Activated CD4-positive, alpha-beta T cell treated with anti-CD3 and anti-CD28 coated beads for 36 hours (primary cell): ENCODE measurements at regions not wholly inside any gene's neighbourhood (a gene's known extent, or its start where the extent isn't known, plus 50 kb on each side); places are given as distances from the start of the nearest gene placed in this dataset.

Source experiments
- ATAC-seq: fragments of 200-7000 bp; cut with Tn5 transposase; one replicate; pipeline ENCODE4 v1.10.0; 2021; ENCODE audit warnings: mild to moderate bottlenecking, moderate library complexity
- CTCF ChIA-PET: fragments of 350-600 bp; sonication (Branson Sonifier 250); formaldehyde crosslinking; loops from one replicate; lab custom pipeline; 2021; ENCODE audit warnings: antibody characterized with exemption; lab: Charles Lee
- POLR2A ChIA-PET: fragments of 350-600 bp; sonication (Branson Sonifier 250); formaldehyde crosslinking; loops from one replicate; lab custom pipeline; 2021; ENCODE audit warnings: antibody characterized with exemption, inconsistent platforms; lab: Charles Lee
- DNase-seq: peaks from one replicate; pipeline ENCODE4 v3.0.0-alpha.2; 2020
- H3K27ac Mint-ChIP-seq: one replicate; pipeline ENCODE4 v1.8.0; 2021; ENCODE audit warnings: mixed read lengths
- H3K27me3 Mint-ChIP-seq: one replicate; pipeline ENCODE4 v1.8.0; 2021; ENCODE audit warnings: mixed read lengths
- H3K36me3 Mint-ChIP-seq: one replicate; pipeline ENCODE4 v1.8.0; 2021; ENCODE audit warnings: low read depth, mixed read lengths
- H3K4me1 Mint-ChIP-seq: one replicate; pipeline ENCODE4 v1.8.0; 2021; ENCODE audit warnings: mixed read lengths
- H3K4me3 Mint-ChIP-seq: one replicate; pipeline ENCODE4 v1.8.0; 2021; ENCODE audit warnings: mild to moderate bottlenecking, moderate library complexity, mixed read lengths
- H3K9me3 Mint-ChIP-seq: one replicate; pipeline ENCODE4 v1.8.0; 2021; ENCODE audit warnings: low read depth, mixed read lengths
- intact Hi-C, 2 experiments: fragments of 100-400 bp; cut with DNase I in 1 of 2; cut with micrococcal nuclease in 1 of 2; formaldehyde crosslinking; loops; one replicate each; pipeline versions ENCODE4 v1.14.2 to v1.15.1; 2022 to 2024; cut with DNase I, micrococcal nuclease

- ChIA-PET CTCF (no interaction called here), POLR2A (no interaction called here)
- no peak for DNase-seq
- H3K4me1 Mint-ChIP-seq, result no peaks in the 10 kb centered on the region
- peaks cover 5% of the 10 kb centered on the region for H3K9me3 Mint-ChIP-seq
- no peak overlapping the region for H3K27ac Mint-ChIP-seq
- no peak overlapping the region for H3K4me3 Mint-ChIP-seq
- intact Hi-C loops, result no loop called here
- ATAC-seq, result no peak
- H3K36me3 Mint-ChIP-seq, result no peaks in the 10 kb centered on the region
- H3K27me3 Mint-ChIP-seq, result no peaks in the 10 kb centered on the region
Observed at GRCh38 chr2:139228276-139228675, 448.1 kb upstream of the NXPH2 start.

DNA sequence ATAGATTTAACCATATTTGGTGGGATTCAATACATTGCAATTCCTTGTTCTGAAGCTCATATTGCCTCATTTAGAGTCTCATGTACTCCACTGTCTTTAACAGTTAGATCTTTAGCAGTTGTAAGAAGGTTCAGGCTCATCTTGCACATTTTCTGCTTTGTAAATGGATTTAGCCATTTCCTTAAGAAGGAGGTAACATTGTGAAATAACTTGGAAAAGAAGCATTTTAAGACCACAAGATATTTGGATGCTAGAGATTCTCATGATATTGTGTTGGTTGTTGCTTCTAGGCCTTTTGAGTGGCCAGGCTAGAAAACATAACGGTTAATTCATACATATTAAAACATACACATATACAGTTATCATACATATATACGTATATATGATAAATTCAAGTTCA, 445.8 kb upstream of the NXPH2 start:
- no peak for ATAC-seq
- no peak for DNase-seq
- no peaks in the 10 kb centered on the region for H3K27me3 Mint-ChIP-seq
- no peaks in the 10 kb centered on the region for H3K36me3 Mint-ChIP-seq
- no peak overlapping the region for H3K27ac Mint-ChIP-seq
- ChIA-PET POLR2A (no interaction called here), CTCF (no interaction called here)
- peaks cover 5% of the 10 kb centered on the region for H3K9me3 Mint-ChIP-seq
- H3K4me1 Mint-ChIP-seq, result no peaks in the 10 kb centered on the region
- no peak overlapping the region for H3K4me3 Mint-ChIP-seq
- intact Hi-C loops, result no loop called here

DNA sequence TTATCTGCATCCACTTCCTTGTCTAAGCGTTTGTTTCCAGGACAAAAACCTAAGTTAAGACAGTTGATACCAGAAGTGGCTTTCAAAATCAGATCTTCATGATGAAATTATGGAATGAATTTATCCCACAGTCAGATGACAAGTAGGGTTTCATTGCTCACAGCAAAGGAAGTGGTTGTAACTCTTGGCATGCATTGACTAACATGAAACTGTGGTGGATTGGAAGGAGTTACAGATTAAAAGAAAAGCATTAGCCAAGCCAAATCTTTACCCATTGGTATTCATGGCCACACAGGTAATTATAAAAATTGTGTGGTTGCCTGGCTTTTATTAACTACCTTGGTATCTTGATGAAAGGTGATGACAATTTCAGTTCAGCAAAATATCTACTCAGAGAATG, 438.0 kb upstream of the NXPH2 start:
- ChIA-PET CTCF (no interaction called here), POLR2A (no interaction called here)
- H3K27ac Mint-ChIP-seq, result no peak overlapping the region
- H3K36me3 Mint-ChIP-seq, result no peaks in the 10 kb centered on the region
- H3K4me3 Mint-ChIP-seq, result no peak overlapping the region
- H3K4me1 Mint-ChIP-seq, result no peaks in the 10 kb centered on the region
- intact Hi-C loops, result no loop called here
- no peak for DNase-seq
- ATAC-seq, result no peak
- H3K9me3 Mint-ChIP-seq, result peaks cover 23% of the 10 kb centered on the region
- no peaks in the 10 kb centered on the region for H3K27me3 Mint-ChIP-seq

DNA sequence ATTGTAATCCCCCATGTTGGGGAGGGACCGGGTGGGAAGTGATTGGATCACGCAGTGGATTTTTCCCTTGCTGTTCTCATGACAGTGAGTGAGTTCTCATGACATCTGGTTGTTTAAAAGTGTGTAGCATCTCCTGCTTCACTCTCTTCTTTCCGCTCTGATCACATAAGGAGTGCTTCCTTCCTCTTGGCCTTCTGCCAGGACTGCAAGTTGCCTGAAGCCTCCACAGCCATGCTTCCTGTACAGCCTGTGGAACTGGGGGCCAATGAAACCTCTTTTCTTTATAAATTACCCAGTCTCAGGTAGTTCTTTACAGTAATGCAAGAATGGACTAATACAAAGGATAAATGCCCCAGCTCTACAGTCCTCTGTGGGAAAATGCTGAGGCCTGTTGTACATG, 437.5 kb upstream of the NXPH2 start:
- DNase-seq (no peak), ATAC-seq (no peak)
- ChIA-PET POLR2A (no interaction called here), CTCF (no interaction called here)
- no peaks in the 10 kb centered on the region for H3K36me3 Mint-ChIP-seq
- H3K27me3 Mint-ChIP-seq, result no peaks in the 10 kb centered on the region
- intact Hi-C loops, result no loop called here
- no peaks in the 10 kb centered on the region for H3K4me1 Mint-ChIP-seq
- no peak overlapping the region for H3K4me3 Mint-ChIP-seq
- no peak overlapping the region for H3K27ac Mint-ChIP-seq
- H3K9me3 Mint-ChIP-seq, result peaks cover 23% of the 10 kb centered on the region

- no peak overlapping the region for H3K4me3 Mint-ChIP-seq
- peaks cover 23% of the 10 kb centered on the region for H3K9me3 Mint-ChIP-seq
- no peaks in the 10 kb centered on the region for H3K4me1 Mint-ChIP-seq
- H3K27ac Mint-ChIP-seq, result no peak overlapping the region
- DNase-seq (no peak), ATAC-seq (no peak)
- CTCF ChIA-PET, result no interaction called here
- no peaks in the 10 kb centered on the region for H3K27me3 Mint-ChIP-seq
- POLR2A ChIA-PET, result no interaction called here
- no peaks in the 10 kb centered on the region for H3K36me3 Mint-ChIP-seq
- intact Hi-C loops, result no loop called here
Observed at GRCh38 chr2:139216435-139216834, 436.2 kb upstream of the NXPH2 start.

- H3K27ac Mint-ChIP-seq, result no peak overlapping the region
- CTCF ChIA-PET, result no interaction called here
- no peaks in the 10 kb centered on the region for H3K4me1 Mint-ChIP-seq
- H3K9me3 Mint-ChIP-seq, result peaks cover 23% of the 10 kb centered on the region
- POLR2A ChIA-PET, result no interaction called here
- ATAC-seq (no peak), DNase-seq (no peak)
- H3K36me3 Mint-ChIP-seq, result no peaks in the 10 kb centered on the region
- intact Hi-C loops, result no loop called here
- no peak overlapping the region for H3K4me3 Mint-ChIP-seq
- H3K27me3 Mint-ChIP-seq, result no peaks in the 10 kb centered on the region
Observed at GRCh38 chr2:139214801-139215200, 434.6 kb upstream of the NXPH2 start.

DNA sequence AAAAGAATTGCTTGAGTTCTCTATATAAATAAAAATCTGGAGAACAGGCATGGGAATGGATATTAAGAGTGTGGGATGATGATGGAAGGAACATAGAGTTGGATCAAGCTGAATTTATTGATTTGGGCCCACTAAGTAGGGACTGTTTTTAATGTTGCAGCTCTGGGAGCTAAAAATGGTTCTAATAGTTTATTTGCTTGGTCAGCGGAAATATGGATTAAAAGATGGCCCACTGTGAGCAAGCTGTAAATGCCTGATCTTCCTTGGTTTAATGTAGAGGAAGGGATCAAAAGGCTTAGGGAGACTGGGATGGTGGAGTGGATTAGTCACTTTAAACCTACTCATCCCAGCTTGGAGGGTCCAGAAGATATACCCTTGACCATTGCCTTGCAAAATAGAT, 429.4 kb upstream of the NXPH2 start:
- intact Hi-C loops, result no loop called here
- ATAC-seq, result no peak
- Mint-ChIP-seq H3K36me3 (no peaks in the 10 kb centered on the region), H3K27me3 (no peaks in the 10 kb centered on the region), H3K27ac (no peak overlapping the region), H3K4me1 (no peaks in the 10 kb centered on the region), H3K4me3 (no peak overlapping the region), H3K9me3 (peaks cover 5% of the 10 kb centered on the region)
- DNase-seq, result no peak
- POLR2A ChIA-PET, result no interaction called here
- CTCF ChIA-PET, result no interaction called here

GRCh38 chr2:139201516-139201915, 421.3 kb upstream of the NXPH2 start:
- DNase-seq (no peak), ATAC-seq (no peak)
- ChIA-PET CTCF (no interaction called here), POLR2A (no interaction called here)
- Mint-ChIP-seq H3K4me3 (no peak overlapping the region), H3K27ac (no peak overlapping the region), H3K4me1 (no peaks in the 10 kb centered on the region), H3K9me3 (peaks cover 4% of the 10 kb centered on the region), H3K36me3 (no peaks in the 10 kb centered on the region), H3K27me3 (no peaks in the 10 kb centered on the region)
- intact Hi-C loops, result no loop called here

- no peak overlapping the region for H3K27ac Mint-ChIP-seq
- ATAC-seq (no peak), DNase-seq (no peak)
- ChIA-PET CTCF (no interaction called here), POLR2A (no interaction called here)
- H3K4me3 Mint-ChIP-seq, result no peak overlapping the region
- H3K9me3 Mint-ChIP-seq, result peaks cover 7% of the 10 kb centered on the region
- no peaks in the 10 kb centered on the region for H3K4me1 Mint-ChIP-seq
- no peaks in the 10 kb centered on the region for H3K27me3 Mint-ChIP-seq
- intact Hi-C loops, result no loop called here
- H3K36me3 Mint-ChIP-seq, result no peaks in the 10 kb centered on the region
Observed at GRCh38 chr2:139196754-139197153, 416.6 kb upstream of the NXPH2 start.

DNA sequence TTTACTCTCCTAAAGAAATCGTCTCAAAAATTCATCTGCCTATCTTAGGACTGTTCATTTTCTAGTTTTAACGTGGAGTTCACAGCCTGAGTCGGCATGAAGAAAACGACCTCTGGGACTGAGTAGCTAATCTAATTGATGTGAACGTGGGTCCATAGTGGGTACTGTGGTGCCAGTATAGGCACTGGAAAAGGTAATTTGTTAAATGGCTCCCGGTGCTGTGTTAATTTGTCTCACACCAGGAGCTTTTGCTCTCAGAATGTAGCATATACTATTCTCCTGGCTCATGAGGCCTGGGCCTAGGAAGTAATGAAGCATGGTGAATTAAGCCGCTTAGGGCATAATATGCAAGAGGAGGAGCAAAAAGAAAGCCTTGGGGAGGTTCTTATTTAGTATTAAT, 414.4 kb upstream of the NXPH2 start:
- H3K9me3 Mint-ChIP-seq, result peaks cover 7% of the 10 kb centered on the region
- CTCF ChIA-PET, result no interaction called here
- DNase-seq (no peak), ATAC-seq (no peak)
- H3K4me1 Mint-ChIP-seq, result no peaks in the 10 kb centered on the region
- H3K27me3 Mint-ChIP-seq, result no peaks in the 10 kb centered on the region
- intact Hi-C loops, result no loop called here
- POLR2A ChIA-PET, result no interaction called here
- no peak overlapping the region for H3K4me3 Mint-ChIP-seq
- H3K27ac Mint-ChIP-seq, result no peak overlapping the region
- H3K36me3 Mint-ChIP-seq, result no peaks in the 10 kb centered on the region

DNA sequence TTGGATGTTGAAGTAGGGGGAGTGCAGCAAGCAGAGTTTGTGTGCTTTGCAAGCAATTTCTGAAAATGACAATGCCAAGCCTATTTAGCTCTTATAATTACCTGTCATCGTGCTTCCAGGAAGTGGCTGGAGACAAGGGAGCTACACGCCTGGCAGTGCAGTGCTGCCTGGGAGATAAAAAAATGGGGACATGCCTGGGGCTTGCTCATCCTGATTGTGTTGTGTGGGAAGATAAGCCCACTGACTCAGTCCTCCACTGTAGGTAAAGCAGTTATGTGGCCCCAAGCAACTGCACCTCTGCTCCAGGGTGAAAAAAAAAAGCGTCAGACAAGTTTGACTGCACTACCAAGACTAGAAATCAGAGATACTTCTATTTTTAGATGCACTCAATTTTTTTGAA, 396.9 kb upstream of the NXPH2 start:
- no peak overlapping the region for H3K27ac Mint-ChIP-seq
- intact Hi-C loops, result no loop called here
- no peak overlapping the region for H3K4me3 Mint-ChIP-seq
- ATAC-seq, result no peak
- ChIA-PET CTCF (no interaction called here), POLR2A (no interaction called here)
- H3K27me3 Mint-ChIP-seq, result no peaks in the 10 kb centered on the region
- peaks cover 7% of the 10 kb centered on the region for H3K9me3 Mint-ChIP-seq
- H3K36me3 Mint-ChIP-seq, result no peaks in the 10 kb centered on the region
- H3K4me1 Mint-ChIP-seq, result no peaks in the 10 kb centered on the region
- no peak for DNase-seq

DNA sequence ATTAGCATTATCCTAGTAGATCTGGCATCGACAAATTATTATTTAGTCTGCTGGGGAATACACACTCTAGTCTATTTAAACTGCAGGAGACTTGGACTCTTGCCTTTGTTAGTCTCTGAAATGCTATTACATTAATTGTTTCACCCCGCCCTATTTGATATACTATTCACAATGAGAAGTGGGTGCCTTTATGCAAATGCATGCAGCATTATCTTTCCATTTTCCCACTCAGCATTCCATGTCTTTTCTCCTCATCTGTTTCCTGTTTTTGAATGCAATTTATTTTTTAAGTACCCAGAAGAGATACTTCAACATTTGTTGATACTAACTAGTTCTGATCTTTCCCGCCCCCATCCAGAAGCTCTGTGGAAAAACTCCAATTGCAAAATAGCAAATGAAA, 395.3 kb upstream of the NXPH2 start:
- ChIA-PET CTCF (no interaction called here), POLR2A (no interaction called here)
- Mint-ChIP-seq H3K27ac (no peak overlapping the region), H3K9me3 (peaks cover 8% of the 10 kb centered on the region), H3K4me3 (no peak overlapping the region), H3K36me3 (no peaks in the 10 kb centered on the region), H3K27me3 (no peaks in the 10 kb centered on the region), H3K4me1 (no peaks in the 10 kb centered on the region)
- intact Hi-C loops, result no loop called here
- DNase-seq (no peak), ATAC-seq (no peak)

DNA sequence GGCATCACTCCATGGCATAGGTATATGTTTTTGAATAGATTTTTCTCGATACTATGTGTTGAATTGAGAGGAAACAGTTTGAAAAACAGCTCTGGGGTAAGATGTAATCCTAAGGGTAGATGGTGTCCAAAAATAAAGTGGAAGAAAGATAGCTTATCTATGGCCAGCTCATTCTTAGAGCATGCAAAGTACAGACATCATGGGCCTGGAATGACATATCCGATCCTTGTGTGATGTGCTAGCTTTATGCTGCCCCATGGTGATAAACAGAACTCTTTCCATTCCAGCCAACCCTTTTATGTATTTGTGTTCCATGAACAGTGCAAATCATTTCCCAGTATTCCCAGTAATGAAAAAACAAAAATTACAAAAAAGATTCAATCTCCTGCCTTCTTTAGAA, 390.2 kb upstream of the NXPH2 start:
- Mint-ChIP-seq H3K9me3 (peaks cover 12% of the 10 kb centered on the region), H3K4me3 (no peak overlapping the region), H3K4me1 (no peaks in the 10 kb centered on the region), H3K36me3 (no peaks in the 10 kb centered on the region), H3K27me3 (no peaks in the 10 kb centered on the region), H3K27ac (no peak overlapping the region)
- DNase-seq (no peak), ATAC-seq (no peak)
- intact Hi-C loops, result no loop called here
- CTCF ChIA-PET, result no interaction called here
- POLR2A ChIA-PET, result no interaction called here
